Activated T-cell treated with anti-CD3 and anti-CD28 coated beads, Interleukin-2, amount 50 U/mL, for 72 hours (primary cell): ENCODE measurements at regions not wholly inside any gene's neighbourhood (a gene's known extent, or its start where the extent isn't known, plus 50 kb on each side); places are given as distances from the start of the nearest gene placed in this dataset.
"Not testable (repeated sequence)": the region's sequence is repeated elsewhere in the genome, so short reads cannot be mapped to it uniquely, and the experiment has no call there.

Experiments used
- ATAC-seq, 2 donors: fragments of 150-1000 bp; cut with Tn5 transposase; replicated peaks in 1 of 2; 2 replicates each; pipeline ENCODE4 v1.10.0; 2021; ENCODE audit warnings: moderate library complexity in 2 of 2, mild to moderate bottlenecking in 1 of 2
- DNase-seq, 2 donors: peaks; one replicate each; pipeline ENCODE4 v3.0.0; 2021 to 2022; ENCODE audit warnings: mixed read lengths in 1 of 2
- H3K27ac Mint-ChIP-seq: one replicate; pipeline ENCODE4 v1.8.0; 2022; ENCODE audit warnings: mild to moderate bottlenecking, moderate library complexity, mixed read lengths
- H3K27me3 Mint-ChIP-seq: one replicate; pipeline ENCODE4 v1.8.0; 2022; ENCODE audit warnings: low read depth, mixed read lengths
- H3K36me3 Mint-ChIP-seq, 2 donors: one replicate each; pipeline ENCODE4 v1.8.0; 2022; ENCODE audit warnings: mixed read lengths in 2 of 2, mild to moderate bottlenecking in 1 of 2; ENCODE audit not compliant: insufficient read depth in 2 of 2
- H3K4me1 Mint-ChIP-seq: one replicate; pipeline ENCODE4 v1.8.0; 2022; ENCODE audit warnings: low read depth, mixed read lengths
- H3K4me3 Mint-ChIP-seq, 2 donors: one replicate each; pipeline ENCODE4 v1.8.0; 2022; ENCODE audit warnings: mild to moderate bottlenecking in 2 of 2, mixed read lengths in 2 of 2, moderate library complexity in 2 of 2
- H3K9me3 Mint-ChIP-seq, 2 donors: one replicate each; pipeline ENCODE4 v1.8.0; 2022; ENCODE audit warnings: mixed read lengths in 2 of 2

DNA sequence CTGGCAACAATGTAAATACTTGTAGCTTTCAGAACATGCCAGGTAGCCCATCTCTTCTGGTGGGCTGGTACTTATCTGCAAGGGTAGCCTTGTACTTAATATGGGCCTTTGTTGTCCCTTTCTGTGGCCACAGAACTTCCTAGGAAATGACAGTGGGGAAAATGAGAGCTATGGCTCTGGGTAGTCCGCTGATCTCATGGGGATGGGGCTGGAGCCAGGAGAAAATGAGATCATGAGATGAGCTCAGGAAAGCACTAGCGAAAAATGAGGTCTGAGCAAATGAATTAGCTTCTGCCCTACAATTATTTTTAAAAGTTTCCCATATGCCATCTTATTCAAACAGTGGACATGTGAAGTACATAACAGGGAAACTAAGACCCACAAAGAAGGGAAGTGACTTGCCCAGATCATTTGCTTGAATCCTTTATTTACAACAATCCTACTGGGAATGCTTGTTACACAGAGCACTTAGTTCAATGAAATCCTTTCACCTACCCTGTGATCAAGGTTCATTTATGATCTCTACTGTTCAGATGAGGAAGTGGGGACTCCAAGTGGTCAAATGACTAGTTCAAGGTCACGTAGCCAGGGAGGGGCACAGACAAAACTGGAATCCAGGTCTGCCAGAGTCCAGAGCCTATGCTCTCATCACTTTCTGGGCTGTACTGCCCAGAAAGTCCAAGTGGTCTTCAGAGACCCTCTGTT is 87.1 kb downstream of the PTPRS start:
- DNase-seq, result no peak
- H3K9me3 Mint-ChIP-seq, result peaks cover 10 to 17% of the 10 kb centered on the region in 2 donors
- no peaks in the 10 kb centered on the region for H3K4me1 Mint-ChIP-seq
- H3K27ac Mint-ChIP-seq, result no peak overlapping the region
- peaks cover 9 to 12% of the 10 kb centered on the region in 2 donors for H3K36me3 Mint-ChIP-seq
- no peak for ATAC-seq
- H3K27me3 Mint-ChIP-seq, result no peaks in the 10 kb centered on the region
- no peak overlapping the region for H3K4me3 Mint-ChIP-seq

DNA sequence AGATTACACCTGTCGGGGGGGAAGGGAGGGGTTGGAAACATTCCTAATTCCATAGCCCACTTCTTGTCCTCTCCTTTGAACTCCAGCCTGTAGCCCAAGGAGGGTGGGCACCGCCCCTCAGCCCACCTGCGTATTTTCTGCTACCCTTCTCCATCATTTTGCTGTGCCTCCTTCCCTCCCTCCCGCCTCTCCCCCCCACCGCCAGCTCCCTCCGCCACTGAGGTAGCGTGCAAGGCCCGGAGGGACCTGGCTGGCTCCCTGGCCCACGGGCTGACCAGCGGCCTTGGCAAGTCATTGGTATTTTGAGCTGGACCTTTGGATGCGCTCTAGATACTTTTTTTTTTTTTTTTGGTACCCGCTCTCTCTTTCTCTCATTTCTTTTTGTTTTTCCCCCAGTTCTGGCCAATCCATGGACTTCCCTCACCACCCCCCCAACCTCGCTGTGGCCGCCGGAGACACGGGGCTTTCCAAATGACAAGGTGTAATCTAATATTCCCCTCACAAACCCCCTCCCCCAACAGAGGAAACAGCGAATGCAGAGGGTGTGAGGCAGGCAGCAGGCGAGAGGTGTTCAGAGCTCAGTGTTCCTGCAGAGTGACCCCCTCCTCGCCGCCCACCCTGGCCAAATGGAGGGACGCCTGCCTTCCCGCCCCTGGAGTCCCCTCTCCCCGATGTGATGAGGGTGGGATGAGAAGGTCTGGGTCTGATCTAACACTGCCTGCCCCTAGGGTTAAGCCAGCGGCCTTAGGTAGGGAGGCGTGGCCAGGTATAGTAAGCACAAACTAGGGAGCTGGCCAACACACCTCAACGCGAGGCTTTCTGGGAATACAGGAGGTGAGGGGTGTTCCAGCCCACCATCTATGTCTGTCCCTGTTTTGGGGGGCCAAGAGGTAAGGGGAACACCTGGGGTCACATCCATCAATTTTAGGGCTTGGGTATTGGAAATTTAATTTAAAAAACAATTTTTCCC is 89.2 kb downstream of the PTPRS start:
- no peaks in the 10 kb centered on the region for H3K27me3 Mint-ChIP-seq
- ATAC-seq, result no peak

DNA sequence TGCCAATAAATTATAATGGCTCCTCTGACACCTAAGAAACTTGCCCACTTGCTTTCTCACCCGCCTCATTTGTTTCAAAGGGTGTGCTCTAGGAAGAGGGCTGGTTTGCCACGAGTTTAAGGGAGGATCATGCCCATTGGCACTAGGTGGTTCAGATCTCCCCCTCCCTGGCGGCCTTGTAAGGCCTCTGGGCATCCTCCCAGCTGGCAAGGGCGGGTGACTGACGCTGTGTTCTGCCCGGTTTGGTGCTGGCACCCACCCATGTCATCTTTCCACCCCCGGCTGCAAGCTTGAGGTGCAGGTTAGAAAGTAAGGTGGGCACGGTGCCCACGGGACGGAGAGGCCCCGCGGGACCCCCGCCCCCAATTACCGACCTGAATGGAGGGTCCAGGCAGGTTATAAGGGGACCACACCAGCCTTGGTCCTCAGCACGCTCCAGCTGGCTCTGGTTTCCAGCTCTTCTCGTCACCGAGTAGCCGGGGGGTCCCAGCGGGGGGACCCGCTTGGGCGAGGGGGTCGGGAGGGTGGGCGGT is 90.4 kb downstream of the PTPRS start:
- peaks cover 6% of the 10 kb centered on the region for H3K4me1 Mint-ChIP-seq
- H3K36me3 Mint-ChIP-seq, result peaks cover 6% of the 10 kb centered on the region in 2 donors
- no peaks in the 10 kb centered on the region for H3K27me3 Mint-ChIP-seq
- no peak for DNase-seq
- no peak overlapping the region for H3K4me3 Mint-ChIP-seq
- no peak for ATAC-seq
- peaks cover 6 to 7% of the 10 kb centered on the region in 2 donors for H3K9me3 Mint-ChIP-seq
- no peak overlapping the region for H3K27ac Mint-ChIP-seq

More for the DNA sequence above, 89.2 kb downstream of the PTPRS start:
- Mint-ChIP-seq H3K9me3 (peaks cover 8 to 12% of the 10 kb centered on the region in 2 donors), H3K27ac (no peak overlapping the region), H3K4me3 (no peak overlapping the region), H3K36me3 (peaks cover 9 to 11% of the 10 kb centered on the region in 2 donors), H3K4me1 (peaks cover 6% of the 10 kb centered on the region)
- no peak for DNase-seq

- Mint-ChIP-seq H3K27ac (no peak overlapping the region), H3K4me1 (peaks cover 6% of the 10 kb centered on the region), H3K27me3 (no peaks in the 10 kb centered on the region), H3K36me3 (peaks cover 5% of the 10 kb centered on the region in 2 donors), H3K9me3 (peaks cover 4 to 5% of the 10 kb centered on the region in 2 donors), H3K4me3 (no peak overlapping the region)
- no peak for DNase-seq
- ATAC-seq, result no peak
Measured at GRCh38 chr19:5249526-5249925, 91.1 kb downstream of the PTPRS start.

- peaks cover 6% of the 10 kb centered on the region for H3K4me1 Mint-ChIP-seq
- no peaks in the 10 kb centered on the region for H3K27me3 Mint-ChIP-seq
- ATAC-seq (no peak), DNase-seq (no peak)
- no peak overlapping the region for H3K27ac Mint-ChIP-seq
- H3K4me3 Mint-ChIP-seq, result no peak overlapping the region
- H3K9me3 Mint-ChIP-seq, result no peaks in the 10 kb centered on the region
- H3K36me3 Mint-ChIP-seq, result no peaks in the 10 kb centered on the region
Measured at GRCh38 chr19:5247957-5248705, 92.5 kb downstream of the PTPRS start.

GRCh38 chr19:5246554-5247155 is 94.0 kb downstream of the PTPRS start:
- peak in 1 of 2 donors; percentile 31 for ATAC-seq
- no peak for DNase-seq
- Mint-ChIP-seq H3K4me3 (no peak overlapping the region), H3K27me3 (no peaks in the 10 kb centered on the region), H3K36me3 (no peaks in the 10 kb centered on the region), H3K27ac (no peak overlapping the region), H3K4me1 (peaks cover 6% of the 10 kb centered on the region), H3K9me3 (no peaks in the 10 kb centered on the region)

DNA sequence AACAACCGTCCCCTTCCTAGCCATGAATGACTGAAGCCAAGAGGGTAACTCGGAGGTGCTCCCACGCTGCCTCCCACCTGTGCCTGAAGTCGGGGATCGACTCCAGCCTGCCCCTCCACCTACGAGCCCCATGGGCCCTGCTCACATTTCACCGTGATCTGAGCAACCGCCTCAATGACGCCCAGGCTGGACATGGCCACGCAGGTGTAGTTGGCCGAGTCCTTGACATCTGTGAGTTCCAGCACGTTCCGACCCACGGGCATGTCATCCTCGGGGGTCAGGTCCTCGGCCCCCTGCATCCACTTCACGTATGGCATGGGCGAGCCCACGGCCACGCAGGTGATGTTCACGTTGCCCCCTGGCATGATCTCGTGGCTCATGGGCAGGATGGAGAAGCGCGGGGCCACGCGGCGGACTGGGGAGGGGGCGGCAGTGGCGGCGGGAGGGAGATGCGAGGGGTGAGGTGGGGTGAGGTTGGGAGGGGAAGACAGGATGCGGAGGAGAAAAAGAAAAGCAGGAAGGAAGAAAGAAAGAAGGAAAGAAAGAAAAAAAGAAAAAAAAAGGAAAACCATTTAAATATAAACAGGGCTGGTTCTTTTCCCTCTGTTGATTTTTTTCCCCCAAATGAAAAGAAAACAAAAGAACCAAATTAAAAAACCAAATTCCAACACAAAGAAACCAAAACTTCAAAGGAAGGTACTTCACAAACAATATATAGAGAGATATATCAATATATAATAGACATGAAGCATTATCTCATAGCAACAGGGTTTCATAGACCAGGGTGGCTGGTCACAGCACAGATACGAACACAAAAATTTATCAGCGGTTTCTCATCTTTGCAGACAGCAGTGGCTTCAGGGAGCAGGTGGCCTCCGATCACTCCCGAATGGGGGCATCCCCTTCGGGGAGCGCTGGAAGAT is 94.7 kb downstream of the PTPRS start:
- no peak for ATAC-seq
- no peak overlapping the region for H3K27ac Mint-ChIP-seq
- H3K27me3 Mint-ChIP-seq, result no peaks in the 10 kb centered on the region

DNA sequence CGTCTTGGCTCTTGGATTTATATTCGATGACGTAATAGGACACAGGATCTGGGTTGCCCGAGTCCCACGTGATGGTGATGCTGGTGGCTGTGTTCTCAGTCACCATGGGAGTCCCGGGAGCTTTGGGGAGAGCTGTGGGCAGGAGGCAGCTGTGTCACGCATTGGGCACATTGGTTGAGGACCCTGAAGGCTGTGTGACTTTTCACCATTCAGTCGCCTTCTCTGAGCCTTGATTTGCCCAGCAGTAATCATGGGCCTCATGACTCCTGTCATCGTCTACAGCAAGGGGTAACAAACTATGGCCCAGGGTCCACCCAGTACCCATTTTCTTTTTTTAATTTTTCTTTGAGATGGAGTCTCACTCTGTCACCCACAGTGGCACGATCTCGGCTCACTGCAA is 96.3 kb downstream of the PTPRS start:
- peaks cover 6% of the 10 kb centered on the region for H3K4me1 Mint-ChIP-seq
- DNase-seq, result no peak
- no peaks in the 10 kb centered on the region for H3K9me3 Mint-ChIP-seq
- no peaks in the 10 kb centered on the region for H3K27me3 Mint-ChIP-seq
- H3K4me3 Mint-ChIP-seq, result no peak overlapping the region
- no peaks in the 10 kb centered on the region for H3K36me3 Mint-ChIP-seq
- no peak overlapping the region for H3K27ac Mint-ChIP-seq
- no peak for ATAC-seq

More for the DNA sequence above, 94.7 kb downstream of the PTPRS start:
- Mint-ChIP-seq H3K9me3 (no peaks in the 10 kb centered on the region), H3K36me3 (no peaks in the 10 kb centered on the region), H3K4me1 (peaks cover 6% of the 10 kb centered on the region), H3K4me3 (no peak overlapping the region)
- DNase-seq, result no peak

DNA sequence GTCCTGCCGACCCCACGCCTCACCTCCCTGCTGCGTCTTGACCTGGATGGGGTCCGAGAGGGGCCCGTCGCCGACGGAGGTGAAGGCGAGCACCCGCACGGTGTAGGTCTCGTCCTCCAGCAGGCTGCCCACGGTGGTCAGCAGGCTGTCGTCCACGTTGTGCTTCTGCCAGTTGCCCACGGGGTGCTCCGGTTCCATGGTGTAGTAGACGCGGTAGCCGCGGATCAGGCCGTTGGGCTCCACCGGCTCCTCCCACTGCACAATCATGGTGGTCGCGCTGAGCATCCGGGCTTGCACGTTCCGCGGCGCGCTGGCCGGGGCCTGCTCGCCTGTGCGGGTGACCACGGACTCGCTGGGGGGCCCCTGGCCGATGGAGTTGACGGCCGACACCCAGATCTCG is 96.7 kb downstream of the PTPRS start:
- H3K4me3 Mint-ChIP-seq, result no peak overlapping the region
- H3K36me3 Mint-ChIP-seq, result no peaks in the 10 kb centered on the region
- H3K9me3 Mint-ChIP-seq, result no peaks in the 10 kb centered on the region
- no peaks in the 10 kb centered on the region for H3K27me3 Mint-ChIP-seq
- ATAC-seq (no peak), DNase-seq (no peak)
- no peak overlapping the region for H3K27ac Mint-ChIP-seq
- H3K4me1 Mint-ChIP-seq, result peaks cover 6% of the 10 kb centered on the region

DNA sequence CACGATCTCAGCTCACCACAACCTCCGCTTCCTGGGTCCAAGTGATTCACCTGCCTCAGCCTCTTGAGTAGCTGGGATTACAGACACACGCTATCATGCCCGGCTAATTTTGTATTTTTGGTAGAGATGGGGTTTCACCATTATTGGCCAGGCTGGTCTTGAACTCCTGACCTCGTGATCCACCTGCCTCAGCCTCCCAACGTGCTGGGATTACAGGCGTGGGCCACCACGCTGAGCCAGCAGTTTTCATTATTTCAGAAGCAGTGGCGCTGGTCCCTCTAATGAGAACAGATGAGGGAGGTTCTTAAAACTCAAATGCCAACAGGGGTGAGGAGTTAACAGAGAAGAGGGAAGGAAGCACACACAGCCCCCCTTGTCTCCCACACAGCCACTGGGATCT is 98.7 kb downstream of the PTPRS start:
- not testable (repeated sequence) for H3K27me3 Mint-ChIP-seq, ATAC-seq, H3K4me1 Mint-ChIP-seq, DNase-seq, H3K4me3 Mint-ChIP-seq, H3K36me3 Mint-ChIP-seq, H3K9me3 Mint-ChIP-seq, H3K27ac Mint-ChIP-seq

GRCh38 chr19:5240011-5240410 is 100.6 kb downstream of the PTPRS start:
- H3K4me1 Mint-ChIP-seq, result no peaks in the 10 kb centered on the region
- H3K27me3 Mint-ChIP-seq, result no peaks in the 10 kb centered on the region
- no peak overlapping the region for H3K4me3 Mint-ChIP-seq
- ATAC-seq (no peak), DNase-seq (no peak)
- no peak overlapping the region for H3K27ac Mint-ChIP-seq
- no peaks in the 10 kb centered on the region for H3K9me3 Mint-ChIP-seq
- no peaks in the 10 kb centered on the region for H3K36me3 Mint-ChIP-seq

- Mint-ChIP-seq H3K27ac (no peak overlapping the region), H3K27me3 (no peaks in the 10 kb centered on the region), H3K4me3 (no peak overlapping the region), H3K4me1 (no peaks in the 10 kb centered on the region), H3K36me3 (no peaks in the 10 kb centered on the region), H3K9me3 (no peaks in the 10 kb centered on the region)
- ATAC-seq, result no peak
- DNase-seq, result no peak
Measured at GRCh38 chr19:5238700-5239099, 101.9 kb downstream of the PTPRS start.
